Activated naive CD8-positive, alpha-beta T cell treated with anti-CD3 and anti-CD28 coated beads, Interleukin-2, amount 50 U/mL, for 24 hours (primary cell): ENCODE measurements at regions not wholly inside any gene's neighbourhood (a gene's known extent, or its start where the extent isn't known, plus 50 kb on each side); places are given as distances from the start of the nearest gene placed in this dataset.

Source experiments
- ATAC-seq: fragments of 150-1000 bp; cut with Tn5 transposase; one replicate; pipeline ENCODE4 v1.10.0; 2021
- DNase-seq: peaks from one replicate; pipeline ENCODE4 v3.0.0; 2021
- H3K27ac Mint-ChIP-seq: one replicate; pipeline ENCODE4 v1.8.0; 2021; ENCODE audit warnings: mild to moderate bottlenecking, mixed read lengths
- H3K27me3 Mint-ChIP-seq: one replicate; pipeline ENCODE4 v1.8.0; 2021; ENCODE audit warnings: mixed read lengths
- H3K36me3 Mint-ChIP-seq: one replicate; pipeline ENCODE4 v1.8.0; 2021; ENCODE audit warnings: low read depth, mixed read lengths
- H3K4me1 Mint-ChIP-seq: one replicate; pipeline ENCODE4 v1.8.0; 2021; ENCODE audit warnings: mixed read lengths
- H3K4me3 Mint-ChIP-seq: one replicate; pipeline ENCODE4 v1.8.0; 2021; ENCODE audit warnings: mild to moderate bottlenecking, moderate library complexity, mixed read lengths
- H3K9me3 Mint-ChIP-seq: one replicate; pipeline ENCODE4 v1.8.0; 2021; ENCODE audit warnings: mixed read lengths

DNA sequence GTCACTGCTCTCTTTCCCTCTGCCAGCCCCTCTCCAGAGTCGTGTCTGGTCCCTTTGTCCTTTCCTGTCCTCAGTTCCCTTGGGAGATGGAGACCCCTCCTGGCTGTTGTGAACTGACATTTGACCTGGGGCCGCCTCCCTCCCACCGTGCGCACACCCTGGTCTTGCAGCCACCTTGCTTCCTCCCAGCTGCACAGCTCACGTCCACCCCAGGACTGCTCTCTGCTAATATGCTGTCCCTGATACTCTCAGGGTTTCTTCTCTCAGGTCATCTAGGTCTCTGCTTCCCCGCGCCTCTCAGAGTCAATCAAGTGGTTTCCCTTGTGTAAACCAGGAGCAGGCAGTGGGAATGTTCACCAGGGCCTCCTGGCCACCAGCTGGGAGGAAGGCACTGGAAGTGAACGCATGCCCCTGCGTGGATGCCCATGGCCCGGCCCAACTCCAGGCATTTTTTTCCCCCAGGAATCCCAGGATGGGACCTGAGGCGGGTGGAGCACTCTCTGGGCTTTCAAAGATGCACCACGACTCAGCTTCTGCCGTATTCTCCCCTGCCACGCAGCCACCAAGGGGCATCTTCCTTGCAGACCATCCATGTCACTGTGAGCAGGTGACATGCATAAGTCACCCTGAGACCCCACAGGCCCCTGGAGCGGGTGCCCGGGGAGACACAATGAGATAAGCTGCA lies 142.4 kb downstream of the OLFM1 start:
- DNase-seq (no peak), ATAC-seq (no peak)
- Mint-ChIP-seq H3K27ac (no peak overlapping the region), H3K36me3 (no peaks in the 10 kb centered on the region), H3K27me3 (peaks cover 5% of the 10 kb centered on the region), H3K4me1 (no peaks in the 10 kb centered on the region), H3K9me3 (peaks cover 11% of the 10 kb centered on the region), H3K4me3 (no peak overlapping the region)

DNA sequence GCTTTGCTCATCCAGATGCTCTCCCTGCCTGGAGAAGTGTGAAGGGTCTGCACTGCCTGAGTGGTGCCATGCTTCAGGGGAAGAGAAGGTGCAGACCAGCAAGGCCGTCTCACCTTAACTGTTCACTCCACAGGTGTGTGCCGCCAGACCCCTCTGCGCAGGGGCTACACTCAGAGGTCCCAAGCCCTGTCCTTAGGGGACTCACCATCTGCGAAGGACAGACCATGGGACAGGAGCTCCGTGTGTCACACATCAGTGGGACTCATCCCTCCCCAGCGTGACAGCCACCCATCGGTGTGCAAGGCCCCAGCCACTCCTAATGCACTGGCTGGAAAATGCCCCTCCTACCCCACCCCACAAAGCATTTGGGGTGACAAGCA lies 142.9 kb downstream of the OLFM1 start:
- no peak for ATAC-seq
- peaks cover 11% of the 10 kb centered on the region for H3K9me3 Mint-ChIP-seq
- DNase-seq = no peak
- no peaks in the 10 kb centered on the region for H3K4me1 Mint-ChIP-seq
- peaks cover 5% of the 10 kb centered on the region for H3K27me3 Mint-ChIP-seq
- H3K4me3 Mint-ChIP-seq = no peak overlapping the region
- H3K27ac Mint-ChIP-seq = no peak overlapping the region
- no peaks in the 10 kb centered on the region for H3K36me3 Mint-ChIP-seq

- H3K4me1 Mint-ChIP-seq = no peaks in the 10 kb centered on the region
- H3K36me3 Mint-ChIP-seq = no peaks in the 10 kb centered on the region
- H3K27ac Mint-ChIP-seq = no peak overlapping the region
Measured at GRCh38 chr9:135230817-135231520, 143.5 kb downstream of the OLFM1 start.

GRCh38 chr9:135239100-135239768 lies 151.8 kb downstream of the OLFM1 start:
- Mint-ChIP-seq H3K9me3 (peaks cover 2% of the 10 kb centered on the region), H3K4me1 (no peaks in the 10 kb centered on the region), H3K27ac (no peak overlapping the region), H3K36me3 (no peaks in the 10 kb centered on the region), H3K4me3 (no peak overlapping the region), H3K27me3 (peaks cover 6% of the 10 kb centered on the region)
- DNase-seq (no peak), ATAC-seq (no peak)

More at GRCh38 chr9:135230817-135231520, 143.5 kb downstream of the OLFM1 start:
- peaks cover 5% of the 10 kb centered on the region for H3K27me3 Mint-ChIP-seq
- no peak for ATAC-seq
- no peak overlapping the region for H3K4me3 Mint-ChIP-seq
- peaks cover 11% of the 10 kb centered on the region for H3K9me3 Mint-ChIP-seq
- no peak for DNase-seq

DNA sequence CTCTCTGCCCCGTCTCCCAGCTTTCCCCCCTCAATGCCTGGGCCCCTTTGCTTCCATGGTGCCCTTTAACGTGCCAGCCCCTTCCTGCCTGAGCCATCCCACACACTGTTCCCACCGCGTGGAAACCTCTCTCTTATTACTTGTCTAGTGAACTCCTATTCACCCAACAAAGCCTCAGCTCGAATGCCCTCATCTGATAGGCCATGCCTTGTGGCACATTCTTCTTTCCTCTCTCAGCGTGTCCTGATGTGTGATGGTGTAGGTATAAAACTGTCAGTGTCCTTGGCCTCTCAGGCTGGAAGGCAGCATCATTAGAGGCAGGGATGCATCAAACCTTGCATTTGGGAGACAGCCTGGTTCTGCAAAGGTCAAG lies 152.3 kb downstream of the OLFM1 start:
- H3K4me1 Mint-ChIP-seq = no peaks in the 10 kb centered on the region
- ATAC-seq = no peak
- peaks cover 6% of the 10 kb centered on the region for H3K27me3 Mint-ChIP-seq
- no peaks in the 10 kb centered on the region for H3K36me3 Mint-ChIP-seq
- no peak overlapping the region for H3K27ac Mint-ChIP-seq
- no peak for DNase-seq
- no peak overlapping the region for H3K4me3 Mint-ChIP-seq
- H3K9me3 Mint-ChIP-seq = no peaks in the 10 kb centered on the region

DNA sequence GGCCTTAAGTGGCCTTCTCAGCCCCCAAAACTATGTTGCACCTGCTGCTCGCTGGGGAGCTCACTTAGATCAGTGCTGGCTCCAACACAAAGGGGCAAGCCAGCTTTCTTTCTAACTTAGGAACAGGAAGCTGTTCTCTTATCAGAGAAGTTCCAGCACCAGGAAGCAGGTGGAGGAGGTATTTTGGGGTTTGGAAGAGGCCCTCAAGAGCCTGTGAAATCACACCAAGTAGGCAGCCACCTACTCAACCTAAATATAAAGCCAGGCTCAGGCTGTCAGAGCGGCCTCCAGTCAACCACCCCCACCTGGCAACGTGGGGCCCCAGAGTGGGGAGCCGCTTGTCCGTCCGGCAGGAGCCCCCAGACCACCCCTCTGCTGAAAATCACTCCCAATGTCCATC lies 152.8 kb downstream of the OLFM1 start:
- Mint-ChIP-seq H3K27ac (no peak overlapping the region), H3K9me3 (no peaks in the 10 kb centered on the region), H3K4me1 (no peaks in the 10 kb centered on the region)

GRCh38 chr9:135240871-135241311 lies 153.4 kb downstream of the OLFM1 start:
- Mint-ChIP-seq H3K36me3 (no peaks in the 10 kb centered on the region), H3K4me3 (no peak overlapping the region), H3K4me1 (no peaks in the 10 kb centered on the region), H3K27me3 (peaks cover 10% of the 10 kb centered on the region), H3K9me3 (no peaks in the 10 kb centered on the region), H3K27ac (no peak overlapping the region)
- no peak for DNase-seq
- no peak for ATAC-seq

More for the DNA sequence above, 152.8 kb downstream of the OLFM1 start:
- no peak for ATAC-seq
- Mint-ChIP-seq H3K27me3 (peaks cover 10% of the 10 kb centered on the region), H3K36me3 (no peaks in the 10 kb centered on the region), H3K4me3 (no peak overlapping the region)
- DNase-seq = no peak

GRCh38 chr9:135241381-135242048 lies 154.0 kb downstream of the OLFM1 start:
- no peak overlapping the region for H3K27ac Mint-ChIP-seq
- H3K36me3 Mint-ChIP-seq = no peaks in the 10 kb centered on the region
- ATAC-seq (no peak), DNase-seq (no peak)
- H3K4me3 Mint-ChIP-seq = no peak overlapping the region
- peaks cover 13% of the 10 kb centered on the region for H3K27me3 Mint-ChIP-seq
- H3K4me1 Mint-ChIP-seq = no peaks in the 10 kb centered on the region
- H3K9me3 Mint-ChIP-seq = no peaks in the 10 kb centered on the region

DNA sequence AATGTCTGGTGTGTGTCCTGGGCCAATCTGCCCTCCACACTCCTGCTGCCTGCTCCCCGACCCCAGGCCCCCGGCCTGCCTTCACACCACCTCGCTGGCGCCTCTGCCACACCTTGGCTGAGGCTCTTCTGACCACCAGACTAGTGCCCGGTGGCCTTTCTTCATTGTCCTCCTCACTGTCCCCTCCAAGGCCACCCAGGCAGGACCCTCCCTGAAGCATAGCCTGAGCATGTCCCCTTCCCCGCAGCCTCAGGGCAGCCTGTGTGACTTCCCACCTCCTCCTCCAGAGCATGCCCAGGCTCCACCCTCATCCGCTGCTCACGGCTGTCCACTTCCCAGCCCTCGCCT lies 154.6 kb downstream of the OLFM1 start:
- no peak overlapping the region for H3K4me3 Mint-ChIP-seq
- DNase-seq = no peak
- ATAC-seq = no peak
- H3K27me3 Mint-ChIP-seq = peaks cover 13% of the 10 kb centered on the region
- no peak overlapping the region for H3K27ac Mint-ChIP-seq
- H3K9me3 Mint-ChIP-seq = no peaks in the 10 kb centered on the region
- H3K36me3 Mint-ChIP-seq = no peaks in the 10 kb centered on the region
- no peaks in the 10 kb centered on the region for H3K4me1 Mint-ChIP-seq

DNA sequence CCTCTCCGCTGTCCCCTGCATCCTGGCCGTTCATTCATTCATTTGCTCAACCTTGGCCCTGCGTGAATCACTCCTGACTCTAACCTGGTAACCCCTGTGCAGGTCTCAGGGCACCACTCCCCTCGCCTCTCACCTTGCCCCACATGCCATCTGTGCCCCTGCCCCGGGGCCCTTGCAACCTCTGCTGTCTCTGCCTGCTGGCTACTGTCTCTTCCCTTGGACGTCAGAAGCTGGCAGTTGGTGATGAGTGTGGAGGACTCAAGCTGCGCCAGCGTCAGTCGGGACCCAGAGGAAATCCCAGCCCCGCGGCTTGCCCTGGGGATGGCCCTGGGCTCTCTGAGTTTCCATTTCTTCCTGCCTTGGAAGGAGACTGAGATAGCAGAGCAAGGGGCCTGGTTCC lies 154.9 kb downstream of the OLFM1 start:
- Mint-ChIP-seq H3K27ac (no peak overlapping the region), H3K4me3 (no peak overlapping the region), H3K36me3 (no peaks in the 10 kb centered on the region), H3K4me1 (no peaks in the 10 kb centered on the region), H3K27me3 (peaks cover 13% of the 10 kb centered on the region), H3K9me3 (no peaks in the 10 kb centered on the region)
- ATAC-seq (no peak), DNase-seq (no peak)

DNA sequence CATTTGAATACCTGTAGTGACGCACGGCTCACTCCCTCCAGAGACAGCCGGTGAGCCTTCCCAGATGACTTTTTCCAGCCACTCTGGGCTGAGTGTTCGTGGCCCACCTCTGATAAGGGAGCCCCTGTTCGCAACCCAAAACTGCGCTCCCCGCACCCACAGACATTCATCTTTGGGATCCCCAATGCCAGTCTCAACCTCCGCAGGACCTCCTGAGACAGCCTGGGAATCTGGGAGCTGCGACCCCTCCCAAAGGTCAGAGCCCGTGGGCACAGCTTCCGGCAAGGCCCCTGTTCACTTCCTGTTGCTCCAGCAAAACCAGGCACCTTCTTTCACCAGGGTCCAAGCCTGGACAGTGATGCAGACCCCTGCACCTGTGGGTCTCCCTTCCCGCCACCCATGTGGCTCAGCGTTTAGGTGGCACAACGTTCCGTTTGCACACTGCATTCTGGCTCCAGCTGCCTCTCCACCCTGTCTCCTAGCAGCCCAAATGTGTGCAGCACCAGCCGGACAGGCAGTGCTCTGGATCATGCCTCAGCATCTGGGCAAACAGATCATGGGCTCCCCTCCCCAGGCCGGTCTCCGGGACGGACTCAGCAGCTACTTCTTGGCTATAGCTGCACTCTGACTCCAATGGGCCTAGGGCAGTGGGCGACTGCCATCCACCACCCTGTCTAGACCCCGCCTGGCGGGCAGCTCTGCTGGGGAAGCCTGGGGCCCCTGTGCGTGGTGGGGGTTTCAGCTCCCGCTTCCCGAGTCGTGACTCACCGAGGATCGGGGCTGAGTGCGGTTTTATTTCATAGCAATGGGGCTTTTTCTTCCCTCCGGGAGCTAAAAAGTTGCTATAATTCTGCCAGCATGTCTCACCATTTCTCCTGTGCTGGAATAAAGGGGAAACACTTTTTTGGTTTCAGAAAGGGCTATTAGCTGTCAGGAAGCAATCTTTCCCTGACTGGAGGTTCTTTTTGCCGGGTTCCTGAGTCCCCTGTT lies 156.0 kb downstream of the OLFM1 start:
- no peak overlapping the region for H3K27ac Mint-ChIP-seq
- peaks cover 13% of the 10 kb centered on the region for H3K27me3 Mint-ChIP-seq
- ATAC-seq = no peak
- no peak overlapping the region for H3K4me3 Mint-ChIP-seq
- DNase-seq = no peak
- H3K36me3 Mint-ChIP-seq = no peaks in the 10 kb centered on the region
- no peaks in the 10 kb centered on the region for H3K9me3 Mint-ChIP-seq
- H3K4me1 Mint-ChIP-seq = no peaks in the 10 kb centered on the region

- no peaks in the 10 kb centered on the region for H3K4me1 Mint-ChIP-seq
- ATAC-seq (no peak), DNase-seq (no peak)
- no peak overlapping the region for H3K4me3 Mint-ChIP-seq
- peaks cover 13% of the 10 kb centered on the region for H3K27me3 Mint-ChIP-seq
- no peaks in the 10 kb centered on the region for H3K36me3 Mint-ChIP-seq
- no peaks in the 10 kb centered on the region for H3K9me3 Mint-ChIP-seq
- H3K27ac Mint-ChIP-seq = no peak overlapping the region
Measured at GRCh38 chr9:135244271-135245221, 157.1 kb downstream of the OLFM1 start.
